Astrocyte (in vitro differentiated cells and primary cell): ENCODE measurements at regions not wholly inside any gene's neighbourhood (a gene's known extent, or its start where the extent isn't known, plus 50 kb on each side); places are given as distances from the start of the nearest gene placed in this dataset.

Experiments used
- DNase-seq: peaks from one replicate; pipeline ENCODE4 v3.0.0-alpha.2; 2010; ENCODE audit warnings: low read depth
- FAIRE-seq: peaks from 2 replicates; lab custom pipeline; 2011; peaks lifted over from hg19 to GRCh38; lab: Jason Lieb, UNC
- H2AFZ ChIP-seq: 2 replicates; pipeline ENCODE4 v1.6.0; 2012; ENCODE audit warnings: low read depth, low read length, inconsistent platforms
- H3K27ac ChIP-seq: 2 replicates; pipeline ENCODE4 v1.5.1; 2011; ENCODE audit warnings: low read depth, low read length, inconsistent platforms
- H3K27me3 ChIP-seq: 2 replicates; pipeline ENCODE4 v1.6.0; 2011; ENCODE audit warnings: low read length, inconsistent platforms; ENCODE audit not compliant: insufficient read depth
- H3K36me3 ChIP-seq: 2 replicates; pipeline ENCODE4 v1.5.1; 2011; ENCODE audit warnings: low read length, inconsistent platforms; ENCODE audit not compliant: insufficient read depth
- H3K4me1 ChIP-seq: 2 replicates; pipeline ENCODE4 v1.5.1; 2011; ENCODE audit warnings: low read length, inconsistent platforms; ENCODE audit not compliant: insufficient read depth
- H3K4me2 ChIP-seq: 2 replicates; pipeline ENCODE4 v1.6.0; 2012; ENCODE audit warnings: low read length, inconsistent platforms
- H3K4me3 ChIP-seq: 2 replicates; pipeline ENCODE4 v1.5.1; 2011; ENCODE audit warnings: low read depth, mild to moderate bottlenecking, low read length, inconsistent platforms; ENCODE audit not compliant: insufficient read depth
- H3K79me2 ChIP-seq: 2 replicates; pipeline ENCODE4 v1.6.0; 2012; ENCODE audit warnings: mild to moderate bottlenecking, low read length, inconsistent platforms; ENCODE audit not compliant: insufficient read depth
- H3K9ac ChIP-seq: 2 replicates; pipeline ENCODE4 v1.6.0; 2012; ENCODE audit warnings: mild to moderate bottlenecking, low read length, inconsistent platforms
- H3K9me3 ChIP-seq: 2 replicates; pipeline ENCODE4 v1.5.1; 2012; ENCODE audit warnings: low read depth, mild to moderate bottlenecking, low read length, inconsistent platforms; ENCODE audit not compliant: insufficient read depth
- H4K20me1 ChIP-seq: 2 replicates; pipeline ENCODE4 v1.6.0; 2012; ENCODE audit warnings: low read length, inconsistent platforms; ENCODE audit not compliant: insufficient read depth
- H3K27ac Mint-ChIP-seq: one replicate; pipeline ENCODE4 v1.8.0; 2021; ENCODE audit warnings: mild to moderate bottlenecking, mixed read lengths; ENCODE audit not compliant: unreplicated experiment
- H3K27me3 Mint-ChIP-seq: one replicate; pipeline ENCODE4 v1.8.0; 2021; ENCODE audit warnings: low read depth, mixed read lengths; ENCODE audit not compliant: unreplicated experiment
- H3K36me3 Mint-ChIP-seq: one replicate; pipeline ENCODE4 v1.8.0; 2021; ENCODE audit warnings: low read depth, mixed read lengths; ENCODE audit not compliant: unreplicated experiment
- H3K4me1 Mint-ChIP-seq: one replicate; pipeline ENCODE4 v1.8.0; 2021; ENCODE audit warnings: low read depth, mixed read lengths; ENCODE audit not compliant: unreplicated experiment
- H3K4me3 Mint-ChIP-seq: one replicate; pipeline ENCODE4 v1.8.0; 2021; ENCODE audit warnings: mild to moderate bottlenecking, moderate library complexity, mixed read lengths; ENCODE audit not compliant: unreplicated experiment
- H3K9me3 Mint-ChIP-seq: one replicate; pipeline ENCODE4 v1.8.0; 2021; ENCODE audit warnings: mild to moderate bottlenecking, mixed read lengths; ENCODE audit not compliant: unreplicated experiment
- CTCF ChIP-seq: IDR thresholded peaks from 2 replicates; pipeline ENCODE4 v1.5.1; 2011; ENCODE audit warnings: low read depth, mild to moderate bottlenecking, inconsistent platforms, low read length, moderate library complexity; ENCODE audit not compliant: insufficient read depth
- EZH2 ChIP-seq: IDR thresholded peaks from 2 replicates; pipeline ENCODE4 v1.6.1; 2012; ENCODE audit warnings: mild to moderate bottlenecking, low read length, inconsistent platforms; ENCODE audit not compliant: insufficient read depth

- no peak overlapping the region for H3K4me3 ChIP-seq
- peaks cover 41% of the 10 kb centered on the region for H3K4me1 ChIP-seq
- no peaks in the 10 kb centered on the region for H3K79me2 ChIP-seq
- H3K9me3 Mint-ChIP-seq: no peaks in the 10 kb centered on the region
- no peaks in the 10 kb centered on the region for H4K20me1 ChIP-seq
- H3K4me3 Mint-ChIP-seq: no peak overlapping the region
- DNase-seq (peak; percentile 88), FAIRE-seq (peak; percentile 41)
- no peaks in the 10 kb centered on the region for H3K9me3 ChIP-seq
- no peak overlapping the region for H2AFZ ChIP-seq
- peaks cover 35% of the 10 kb centered on the region for H3K4me1 Mint-ChIP-seq
- H3K36me3 ChIP-seq: no peaks in the 10 kb centered on the region
- H3K27ac ChIP-seq: peak overlapping the region; percentile 84
- H3K4me2 ChIP-seq: peak overlapping the region; percentile 54
- H3K9ac ChIP-seq: peak overlapping the region; percentile 15
- no peaks in the 10 kb centered on the region for H3K27me3 ChIP-seq
- no peak for TF ChIP-seq CTCF
- TF ChIP-seq EZH2: no peak
- no peaks in the 10 kb centered on the region for H3K27me3 Mint-ChIP-seq
- peak overlapping the region; percentile 97 for H3K27ac Mint-ChIP-seq
- H3K36me3 Mint-ChIP-seq: no peaks in the 10 kb centered on the region
Measured at GRCh38 chr1:111563619-111564018, 56.0 kb upstream of the RAP1A start.

- DNase-seq: peak; percentile 94
- H3K9ac ChIP-seq: no peak overlapping the region
- no peaks in the 10 kb centered on the region for H3K79me2 ChIP-seq
- H3K4me2 ChIP-seq: peak overlapping the region; percentile 42
- H3K9me3 ChIP-seq: no peaks in the 10 kb centered on the region
- H3K4me3 ChIP-seq: no peak overlapping the region
- no peaks in the 10 kb centered on the region for H4K20me1 ChIP-seq
- H2AFZ ChIP-seq: no peak overlapping the region
- no peak overlapping the region for H3K4me3 Mint-ChIP-seq
- no peaks in the 10 kb centered on the region for H3K36me3 ChIP-seq
- peaks cover 36% of the 10 kb centered on the region for H3K4me1 ChIP-seq
- H3K27me3 ChIP-seq: no peaks in the 10 kb centered on the region
- no peaks in the 10 kb centered on the region for H3K9me3 Mint-ChIP-seq
- H3K27ac ChIP-seq: peak overlapping the region; percentile 82
- H3K4me1 Mint-ChIP-seq: peaks cover 25% of the 10 kb centered on the region
- H3K36me3 Mint-ChIP-seq: no peaks in the 10 kb centered on the region
- no peak for TF ChIP-seq EZH2
- no peak for TF ChIP-seq CTCF
- H3K27ac Mint-ChIP-seq: peak overlapping the region; percentile 47
- H3K27me3 Mint-ChIP-seq: no peaks in the 10 kb centered on the region
- FAIRE-seq: peak; percentile 82
Measured at GRCh38 chr1:111565079-111565478, 54.5 kb upstream of the RAP1A start.

GRCh38 chr1:111565968-111566367 lies 53.6 kb upstream of the RAP1A start:
- no peak overlapping the region for H3K9ac ChIP-seq
- H3K4me1 ChIP-seq: peaks cover 32% of the 10 kb centered on the region
- H3K36me3 ChIP-seq: no peaks in the 10 kb centered on the region
- Mint-ChIP-seq H3K27me3 (no peaks in the 10 kb centered on the region), H3K27ac (no peak overlapping the region), H3K36me3 (peaks cover 3% of the 10 kb centered on the region), H3K9me3 (no peaks in the 10 kb centered on the region), H3K4me3 (no peak overlapping the region), H3K4me1 (peaks cover 29% of the 10 kb centered on the region)
- no peak overlapping the region for H3K27ac ChIP-seq
- FAIRE-seq (no peak), DNase-seq (no peak)
- no peaks in the 10 kb centered on the region for H3K9me3 ChIP-seq
- no peak overlapping the region for H2AFZ ChIP-seq
- H3K4me3 ChIP-seq: no peak overlapping the region
- no peaks in the 10 kb centered on the region for H3K27me3 ChIP-seq
- H3K4me2 ChIP-seq: no peak overlapping the region
- H3K79me2 ChIP-seq: no peaks in the 10 kb centered on the region
- H4K20me1 ChIP-seq: no peaks in the 10 kb centered on the region
- TF ChIP-seq EZH2 (no peak), CTCF (no peak)
